ENCODE measurements at regions not wholly inside any gene's neighbourhood (a gene's known extent, or its start where the extent isn't known, plus 50 kb on each side); places are given as distances from the start of the nearest gene placed in this dataset.

DNA sequence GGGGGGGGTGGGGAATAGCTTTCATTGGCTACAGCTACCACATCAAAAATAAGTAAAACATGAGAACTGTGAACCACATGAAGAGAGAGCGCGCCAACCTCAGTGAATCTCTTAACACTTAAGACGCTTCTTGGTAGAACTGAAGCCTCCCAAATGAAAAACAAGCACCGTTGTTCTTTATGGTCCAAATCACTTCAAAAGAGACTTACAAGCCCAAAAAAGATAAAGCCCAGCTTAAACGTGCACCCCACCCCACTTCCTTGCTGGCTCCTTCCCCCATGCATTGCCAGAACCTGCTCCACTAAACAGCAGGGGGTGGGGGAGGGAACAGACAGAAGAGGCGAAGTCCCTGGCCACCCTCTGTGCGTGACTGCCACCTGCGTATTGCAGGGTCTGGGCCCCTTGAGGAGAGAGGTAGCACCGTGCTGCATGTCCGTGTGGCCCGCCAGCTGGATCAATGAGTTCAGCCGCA lies 479.1 kb downstream of the FOXO1 start:
- H3K36me3 ChIP-seq (ENCODE audit: control insufficient read depth in 1 of 2, insufficient read depth in 2 of 2, low read length in 2 of 2), result no peaks in the 10 kb centered on the region
- no peaks in the 10 kb centered on the region for H3K9me3 ChIP-seq (ENCODE audit: insufficient read depth, low read depth, low read length)
- no peak overlapping the region for H3K4me3 ChIP-seq (ENCODE audit: low read depth, low read length)
- no peak overlapping the region for H4K91ac ChIP-seq (ENCODE audit: low read depth, low read length)
- no peak for DNase-seq
- peak overlapping the region; percentile 72 for H2AK5ac ChIP-seq (ENCODE audit: low read length)
- H2BK120ac ChIP-seq (ENCODE audit: insufficient read depth, low read length, poor library complexity), result no peak overlapping the region
- no peak overlapping the region for H3K9ac ChIP-seq (ENCODE audit: low read length)
- no peak overlapping the region for H2BK12ac ChIP-seq (ENCODE audit: low read length)
- no peaks in the 10 kb centered on the region for H3K27me3 ChIP-seq (ENCODE audit: insufficient read depth, low read length)
- H2BK5ac ChIP-seq (ENCODE audit: low read depth, low read length, poor library complexity), result no peak overlapping the region
- H3K4me1 ChIP-seq (ENCODE audit: control insufficient read depth in 1 of 2, insufficient read depth in 2 of 2, low read length in 2 of 2), result peaks cover 7 to 8% of the 10 kb centered on the region in 2 experiments
- H3K79me1 ChIP-seq (ENCODE audit: low read length), result peaks cover 2% of the 10 kb centered on the region
- H3K14ac ChIP-seq (ENCODE audit: low read length), result peak overlapping the region; percentile 50
- peak overlapping the region; percentile 1 for H4K8ac ChIP-seq (ENCODE audit: low read depth, low read length)
- H3K4me2 ChIP-seq (ENCODE audit: low read length), result no peak overlapping the region
- no peak overlapping the region for H3K4ac ChIP-seq (ENCODE audit: low read depth, low read length)
- no peak overlapping the region for H2AFZ ChIP-seq (ENCODE audit: insufficient read depth, low read length, poor library complexity)
- H3K23ac ChIP-seq (ENCODE audit: low read length), result no peak overlapping the region
- no peak overlapping the region for H4K12ac ChIP-seq (ENCODE audit: low read depth, low read length)
- no peak overlapping the region for H3K27ac ChIP-seq (ENCODE audit: low read depth, low read length)
- H3K18ac ChIP-seq (ENCODE audit: low read length), result no peak overlapping the region
- H3K79me2 ChIP-seq (ENCODE audit: control insufficient read depth, insufficient read depth, low read length, poor library complexity), result no peaks in the 10 kb centered on the region
- WGBS (ENCODE audit: extremely low coverage, insufficient coverage, insufficient read length), result no CpG with 5 or more reads among the region's 12 CpGs

DNA sequence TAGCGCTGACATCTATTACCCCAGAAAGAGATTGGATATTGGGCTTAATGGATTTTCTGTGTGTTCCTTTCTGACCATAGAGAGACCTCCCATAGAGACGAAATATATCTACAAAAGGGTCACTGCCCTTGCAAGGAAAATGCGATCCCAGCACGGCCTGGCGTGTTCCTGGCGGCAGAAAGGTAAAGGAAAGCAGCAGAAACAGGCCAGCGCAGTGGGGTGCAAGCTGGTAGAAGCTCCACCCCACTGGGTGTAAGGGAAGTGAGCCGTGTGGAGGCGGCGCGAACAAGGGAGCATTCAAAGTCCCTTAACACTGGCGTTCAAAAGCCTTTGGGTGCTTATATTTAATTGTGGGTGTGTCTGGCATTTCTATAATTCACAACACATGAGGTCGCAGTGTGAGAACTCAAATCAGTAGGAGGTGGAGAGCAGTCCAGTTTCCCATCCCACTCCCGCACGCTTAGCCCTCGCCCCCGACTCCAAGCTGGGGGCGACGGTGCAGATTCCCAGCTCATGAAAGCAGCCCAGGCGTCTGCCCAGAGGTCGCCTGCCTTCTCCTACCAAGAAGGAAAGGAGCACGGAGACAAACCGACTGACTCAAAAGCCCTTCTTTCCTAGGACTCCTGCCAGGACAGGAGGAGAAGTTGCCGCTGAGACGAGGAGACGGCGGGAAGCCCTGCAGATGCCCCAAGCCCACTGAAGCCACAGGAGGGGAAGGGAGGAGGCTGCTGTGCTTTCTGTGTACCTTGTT lies 478.4 kb downstream of the FOXO1 start:
- Histone ChIP-seq H3K27ac (ENCODE audit: low read depth, low read length) (no peak overlapping the region), H3K79me1 (ENCODE audit: low read length) (peaks cover 5% of the 10 kb centered on the region), H3K4me3 (ENCODE audit: low read depth, low read length) (no peak overlapping the region), H3K79me2 (ENCODE audit: control insufficient read depth, insufficient read depth, low read length, poor library complexity) (no peaks in the 10 kb centered on the region), H2BK12ac (ENCODE audit: low read length) (peak overlapping the region; percentile 56), H3K14ac (ENCODE audit: low read length) (peak overlapping the region; percentile 0), H3K9ac (ENCODE audit: low read length) (no peak overlapping the region), H4K12ac (ENCODE audit: low read depth, low read length) (no peak overlapping the region), H2AFZ (ENCODE audit: insufficient read depth, low read length, poor library complexity) (no peak overlapping the region), H3K4me1 (ENCODE audit: control insufficient read depth in 1 of 2, insufficient read depth in 2 of 2, low read length in 2 of 2) (peaks cover 7 to 8% of the 10 kb centered on the region in 2 experiments), H4K8ac (ENCODE audit: low read depth, low read length) (no peak overlapping the region), H3K27me3 (ENCODE audit: insufficient read depth, low read length) (no peaks in the 10 kb centered on the region), H3K4me2 (ENCODE audit: low read length) (no peak overlapping the region), H3K9me3 (ENCODE audit: insufficient read depth, low read depth, low read length) (no peaks in the 10 kb centered on the region), H3K4ac (ENCODE audit: low read depth, low read length) (no peak overlapping the region), H2BK5ac (ENCODE audit: low read depth, low read length, poor library complexity) (no peak overlapping the region), H3K36me3 (ENCODE audit: control insufficient read depth in 1 of 2, insufficient read depth in 2 of 2, low read length in 2 of 2) (no peaks in the 10 kb centered on the region), H3K23ac (ENCODE audit: low read length) (no peak overlapping the region), H3K18ac (ENCODE audit: low read length) (no peak overlapping the region), H4K91ac (ENCODE audit: low read depth, low read length) (peak overlapping the region; percentile 51), H2AK5ac (ENCODE audit: low read length) (no peak overlapping the region), H2BK120ac (ENCODE audit: insufficient read depth, low read length, poor library complexity) (no peak overlapping the region)
- WGBS (ENCODE audit: extremely low coverage, insufficient coverage, insufficient read length), result no CpG with 5 or more reads among the region's 27 CpGs
- DNase-seq, result no peak

DNA sequence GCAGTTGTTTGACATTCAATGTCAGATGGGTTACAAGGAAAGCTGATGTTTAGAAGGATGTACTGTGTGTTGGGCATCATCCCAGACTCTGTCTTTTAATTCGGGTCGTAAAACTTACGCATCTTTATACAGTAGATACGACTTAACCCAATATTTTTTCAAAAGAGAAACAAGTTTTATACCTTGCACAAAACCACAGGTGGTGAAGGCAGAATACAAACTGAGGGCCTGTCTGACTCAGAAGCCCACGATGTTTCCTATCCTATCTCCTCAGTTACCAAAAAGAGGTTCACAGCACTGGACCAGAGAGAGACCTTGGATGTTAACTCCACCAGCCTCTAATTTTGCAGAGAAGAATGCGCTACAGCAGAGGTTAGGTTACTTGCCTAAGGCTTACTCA lies 477.0 kb downstream of the FOXO1 start:
- no peaks in the 10 kb centered on the region for H3K36me3 ChIP-seq (ENCODE audit: control insufficient read depth in 1 of 2, insufficient read depth in 2 of 2, low read length in 2 of 2)
- no peak overlapping the region for H3K18ac ChIP-seq (ENCODE audit: low read length)
- H3K4me1 ChIP-seq (ENCODE audit: control insufficient read depth in 1 of 2, insufficient read depth in 2 of 2, low read length in 2 of 2), result peaks cover 7 to 8% of the 10 kb centered on the region in 2 experiments
- no peak overlapping the region for H2AFZ ChIP-seq (ENCODE audit: insufficient read depth, low read length, poor library complexity)
- no peak overlapping the region for H3K4me3 ChIP-seq (ENCODE audit: low read depth, low read length)
- no peak overlapping the region for H3K14ac ChIP-seq (ENCODE audit: low read length)
- no peaks in the 10 kb centered on the region for H3K27me3 ChIP-seq (ENCODE audit: insufficient read depth, low read length)
- DNase-seq, result no peak
- H2AK5ac ChIP-seq (ENCODE audit: low read length), result no peak overlapping the region
- no peak overlapping the region for H3K4me2 ChIP-seq (ENCODE audit: low read length)
- H2BK12ac ChIP-seq (ENCODE audit: low read length), result no peak overlapping the region
- no peak overlapping the region for H4K8ac ChIP-seq (ENCODE audit: low read depth, low read length)
- no peaks in the 10 kb centered on the region for H3K79me2 ChIP-seq (ENCODE audit: control insufficient read depth, insufficient read depth, low read length, poor library complexity)
- H2BK120ac ChIP-seq (ENCODE audit: insufficient read depth, low read length, poor library complexity), result no peak overlapping the region
- H3K23ac ChIP-seq (ENCODE audit: low read length), result no peak overlapping the region
- no peaks in the 10 kb centered on the region for H3K9me3 ChIP-seq (ENCODE audit: insufficient read depth, low read depth, low read length)
- no peak overlapping the region for H3K27ac ChIP-seq (ENCODE audit: low read depth, low read length)
- no peak overlapping the region for H2BK5ac ChIP-seq (ENCODE audit: low read depth, low read length, poor library complexity)
- H3K4ac ChIP-seq (ENCODE audit: low read depth, low read length), result no peak overlapping the region
- no peak overlapping the region for H4K91ac ChIP-seq (ENCODE audit: low read depth, low read length)
- peaks cover 5% of the 10 kb centered on the region for H3K79me1 ChIP-seq (ENCODE audit: low read length)
- H3K9ac ChIP-seq (ENCODE audit: low read length), result no peak overlapping the region
- H4K12ac ChIP-seq (ENCODE audit: low read depth, low read length), result no peak overlapping the region
- no CpG with 5 or more reads among the region's 6 CpGs for WGBS (ENCODE audit: extremely low coverage, insufficient coverage, insufficient read length)

- H3K79me2 ChIP-seq (ENCODE audit: control insufficient read depth, insufficient read depth, low read length, poor library complexity), result no peaks in the 10 kb centered on the region
- peak overlapping the region; percentile 9 for H2BK12ac ChIP-seq (ENCODE audit: low read length)
Observed at GRCh38 chr13:40189898-40190630, 476.4 kb downstream of the FOXO1 start.

More at GRCh38 chr13:40189898-40190630, 476.4 kb downstream of the FOXO1 start:
- peak overlapping the region; percentile 38 for H3K27ac ChIP-seq (ENCODE audit: low read depth, low read length)
- no peak overlapping the region for H2AK5ac ChIP-seq (ENCODE audit: low read length)
- no peak overlapping the region for H2AFZ ChIP-seq (ENCODE audit: insufficient read depth, low read length, poor library complexity)
- H3K4me1 ChIP-seq (ENCODE audit: control insufficient read depth in 1 of 2, insufficient read depth in 2 of 2, low read length in 2 of 2), result peaks cover 7 to 8% of the 10 kb centered on the region in 2 experiments
- H3K14ac ChIP-seq (ENCODE audit: low read length), result no peak overlapping the region
- H2BK5ac ChIP-seq (ENCODE audit: low read depth, low read length, poor library complexity), result no peak overlapping the region
- peaks cover 5% of the 10 kb centered on the region for H3K79me1 ChIP-seq (ENCODE audit: low read length)
- H3K4me3 ChIP-seq (ENCODE audit: low read depth, low read length), result no peak overlapping the region
- H4K8ac ChIP-seq (ENCODE audit: low read depth, low read length), result no peak overlapping the region
- peak overlapping the region; percentile 10 for H3K4me2 ChIP-seq (ENCODE audit: low read length)
- peak overlapping the region; percentile 17 for H4K91ac ChIP-seq (ENCODE audit: low read depth, low read length)
- no peaks in the 10 kb centered on the region for H3K36me3 ChIP-seq (ENCODE audit: control insufficient read depth in 1 of 2, insufficient read depth in 2 of 2, low read length in 2 of 2)
- no peak overlapping the region for H3K4ac ChIP-seq (ENCODE audit: low read depth, low read length)
- no peak overlapping the region for H3K9ac ChIP-seq (ENCODE audit: low read length)
- no peak for DNase-seq
- H3K27me3 ChIP-seq (ENCODE audit: insufficient read depth, low read length), result no peaks in the 10 kb centered on the region
- H4K12ac ChIP-seq (ENCODE audit: low read depth, low read length), result no peak overlapping the region
- no peak overlapping the region for H3K23ac ChIP-seq (ENCODE audit: low read length)
- H3K18ac ChIP-seq (ENCODE audit: low read length), result no peak overlapping the region
- no CpG with 5 or more reads among the region's 6 CpGs for WGBS (ENCODE audit: extremely low coverage, insufficient coverage, insufficient read length)
- peak overlapping the region; percentile 34 for H2BK120ac ChIP-seq (ENCODE audit: insufficient read depth, low read length, poor library complexity)
- no peaks in the 10 kb centered on the region for H3K9me3 ChIP-seq (ENCODE audit: insufficient read depth, low read depth, low read length)

Measured in trophoblast cell (in vitro differentiated cells and primary cell).